HG03045 (cell line): ENCODE measurements at regions not wholly inside any gene's neighbourhood (a gene's known extent, or its start where the extent isn't known, plus 50 kb on each side); places are given as distances from the start of the nearest gene placed in this dataset.

Source experiments
- ATAC-seq: cut with Tn5 transposase; IDR thresholded peaks from one replicate; pipeline ENCODE4 v1.9.1; 2021; ENCODE audit warnings: mild to moderate bottlenecking, moderate library complexity; ENCODE audit not compliant: unreplicated experiment

GRCh38 chr20:22438346-22438745 is 146.0 kb downstream of the FOXA2 start:
- ATAC-seq = no peak

GRCh38 chr20:22437354-22437753 is 147.0 kb downstream of the FOXA2 start:
- ATAC-seq = no peak

- no peak for ATAC-seq
Measured at GRCh38 chr20:22431419-22431818, 153.0 kb downstream of the FOXA2 start.

GRCh38 chr20:22430746-22431168 is 153.6 kb downstream of the FOXA2 start:
- ATAC-seq = no peak

- no peak for ATAC-seq
Measured at GRCh38 chr20:22430154-22430745, 154.1 kb downstream of the FOXA2 start.

- ATAC-seq = no peak
Measured at GRCh38 chr20:22429175-22430153, 154.9 kb downstream of the FOXA2 start.

- no peak for ATAC-seq
Measured at GRCh38 chr20:22428051-22428450, 156.3 kb downstream of the FOXA2 start.

GRCh38 chr20:22426772-22427171 is 157.6 kb downstream of the FOXA2 start:
- ATAC-seq = no peak

GRCh38 chr20:22425344-22426295 is 158.8 kb downstream of the FOXA2 start:
- no peak for ATAC-seq

GRCh38 chr20:22423190-22423832 is 161.1 kb downstream of the FOXA2 start:
- ATAC-seq = no peak

- no peak for ATAC-seq
Measured at GRCh38 chr20:22420116-22420598, 164.2 kb downstream of the FOXA2 start.

- ATAC-seq = no peak
Measured at GRCh38 chr20:22418738-22419137, 165.6 kb downstream of the FOXA2 start.

GRCh38 chr20:22414305-22414742 is 170.0 kb downstream of the FOXA2 start:
- no peak for ATAC-seq

GRCh38 chr20:22412977-22413868 is 171.1 kb downstream of the FOXA2 start:
- no peak for ATAC-seq

GRCh38 chr20:22411627-22412450 is 172.5 kb downstream of the FOXA2 start:
- no peak for ATAC-seq

GRCh38 chr20:22411286-22411626 is 173.1 kb downstream of the FOXA2 start:
- no peak for ATAC-seq

- ATAC-seq = no peak
Measured at GRCh38 chr20:22410556-22411130, 173.7 kb downstream of the FOXA2 start.
